Glomerular visceral epithelial cell (primary cell): ENCODE measurements at regions not wholly inside any gene's neighbourhood (a gene's known extent, or its start where the extent isn't known, plus 50 kb on each side); places are given as distances from the start of the nearest gene placed in this dataset.

Source experiments
- DNase-seq: peaks from one replicate; pipeline ENCODE4 v3.0.0-alpha.2; 2016; ENCODE audit errors: extremely low spot score

- no peak for DNase-seq
Measured at GRCh38 chr3:84877092-84877491, 81.7 kb upstream of the CADM2 start.

- DNase-seq: no peak
Measured at GRCh38 chr3:84881288-84881687, 77.5 kb upstream of the CADM2 start.

GRCh38 chr3:84885199-84885882 is 73.4 kb upstream of the CADM2 start:
- DNase-seq: no peak

GRCh38 chr3:84891851-84892250 is 66.9 kb upstream of the CADM2 start:
- DNase-seq: no peak

- DNase-seq: no peak
Measured at GRCh38 chr3:84893211-84893610, 65.6 kb upstream of the CADM2 start.

- DNase-seq: no peak
Measured at GRCh38 chr3:84904212-84904611, 54.6 kb upstream of the CADM2 start.

- no peak for DNase-seq
Measured at GRCh38 chr3:84904816-84905555, 53.8 kb upstream of the CADM2 start.

- DNase-seq: no peak
Measured at GRCh38 chr3:84905556-84905920, 53.3 kb upstream of the CADM2 start.

- no peak for DNase-seq
Measured at GRCh38 chr3:84906065-84906464, 52.7 kb upstream of the CADM2 start.
